K562 (cell line): ENCODE measurements at regions not wholly inside any gene's neighbourhood (a gene's known extent, or its start where the extent isn't known, plus 50 kb on each side); places are given as distances from the start of the nearest gene placed in this dataset.

Source experiments
- ATAC-seq: fragments of 200-7000 bp; cut with Tn5 transposase; 3 replicates; pipeline ENCODE4 v1.9.1; 2020; ENCODE audit warnings: moderate library complexity
- BruUV-seq: library from RNA; stranded (reverse); fragments of 400-500 nt; replicated peaks from 2 replicates; lab custom pipeline; 2021; lab: Mats Ljungman, UMichigan
- CTCF ChIA-PET: fragments of 300-600 bp; formaldehyde crosslinking; extraction: SDS; loops from one replicate; lab custom pipeline; 2021; ENCODE audit warnings: low intra/inter-chr PET ratio; lab: Yijun Ruan, JAX
- POLR2A ChIA-PET: fragments of 300-600, 350-650 bp; sonication (Branson Sonifier 250); formaldehyde crosslinking; extraction: SDS; loops from one replicate; lab custom pipeline; 2021; ENCODE audit warnings: antibody characterized with exemption, inconsistent platforms; lab: Yijun Ruan, JAX
- DNase-seq, 4 experiments: peaks; one replicate each; pipeline versions ENCODE4 v3.0.0 to v3.0.0-alpha.2; 2011 to 2018; ENCODE audit warnings: low spot score in 3 of 4, mixed read lengths in 3 of 4; ENCODE audit errors: extremely low read depth in 1 of 4
- FAIRE-seq: peaks from 2 replicates; lab custom pipeline; 2011; peaks lifted over from hg19 to GRCh38; lab: Jason Lieb, UNC
- H2AFZ ChIP-seq: 2 replicates; pipeline ENCODE4 v1.6.0; 2011; ENCODE audit warnings: low read depth, low read length, control low read depth, inconsistent platforms
- H3K27ac ChIP-seq: fragments of 200-600 bp; 3 replicates; pipeline ENCODE4 v1.8.0; 2011; ENCODE audit warnings: low read depth, mild to moderate bottlenecking, control low read depth, inconsistent platforms, low read length, moderate library complexity, mixed read lengths; ENCODE audit errors: extremely low read depth
- H3K27me3 ChIP-seq, 2 experiments: fragments of 300-600 bp in 1 of 2; 2 replicates in 1 of 2; 3 replicates in 1 of 2; pipeline versions ENCODE4 v1.6.0 to v1.8.0; 2011; ENCODE audit warnings: inconsistent platforms in 2 of 2, low read length in 2 of 2, mild to moderate bottlenecking in 1 of 2, mixed read lengths in 1 of 2, moderate library complexity in 1 of 2; ENCODE audit not compliant: control insufficient read depth in 2 of 2, insufficient read depth in 2 of 2
- H3K36me3 ChIP-seq: fragments of 300-600 bp; 3 replicates; pipeline ENCODE4 v1.8.0; 2011; ENCODE audit warnings: mild to moderate bottlenecking, low read length, inconsistent platforms; ENCODE audit not compliant: control insufficient read depth, insufficient read depth
- H3K4me1 ChIP-seq, 2 experiments: fragments of 200-600 bp in 1 of 2; replicated peaks in 1 of 2; 2 replicates in 1 of 2; 3 replicates in 1 of 2; pipeline versions ENCODE4 v1.5.1 to v1.8.0; 2011; ENCODE audit warnings: inconsistent platforms in 2 of 2, low read length in 2 of 2, mild to moderate bottlenecking in 1 of 2, mixed read lengths in 1 of 2, moderate library complexity in 1 of 2; ENCODE audit not compliant: control insufficient read depth in 2 of 2, insufficient read depth in 2 of 2
- H3K4me2 ChIP-seq: 2 replicates; pipeline ENCODE4 v1.6.1; 2011; ENCODE audit warnings: low read length, control low read depth, inconsistent platforms, mixed read lengths; ENCODE audit not compliant: insufficient read depth
- H3K4me3 ChIP-seq: fragments of 200-600 bp; sonication (generic), shearing (Covaris generic); 2 replicates; pipeline ENCODE4 v1.5.1; 2016; ENCODE audit warnings: control low read depth, inconsistent platforms
- H3K79me2 ChIP-seq: fragments of 200-600 bp; 3 replicates; pipeline ENCODE4 v1.8.0; 2011; ENCODE audit warnings: low read length, inconsistent platforms; ENCODE audit not compliant: control insufficient read depth, insufficient read depth
- H3K9ac ChIP-seq, 2 experiments: 2 replicates each; pipeline versions ENCODE4 v1.6.0 to v1.6.1; 2011; ENCODE audit warnings: low read depth in 2 of 2, low read length in 2 of 2, control low read depth in 1 of 2, inconsistent platforms in 1 of 2, mild to moderate bottlenecking in 1 of 2, mixed read lengths in 1 of 2; ENCODE audit not compliant: insufficient read depth in 1 of 2
- H3K9me1 ChIP-seq: one replicate; pipeline ENCODE4 v1.6.0; 2011; ENCODE audit warnings: inconsistent platforms, mild to moderate bottlenecking, low read length, moderate library complexity; ENCODE audit not compliant: control insufficient read depth, insufficient read depth
- H3K9me3 ChIP-seq: replicated peaks from 2 replicates; pipeline ENCODE4 v1.5.1; 2011; ENCODE audit warnings: low read depth, low read length, inconsistent platforms; ENCODE audit not compliant: control insufficient read depth, insufficient read depth
- H4K20me1 ChIP-seq: replicated peaks from 2 replicates; pipeline ENCODE4 v1.6.1; 2011; ENCODE audit warnings: low read length, inconsistent platforms, mixed read lengths; ENCODE audit not compliant: control insufficient read depth, insufficient read depth
- ARNT ChIP-seq, 2 experiments: fragments of 450-650 bp; IDR thresholded peaks; 2 replicates each; pipeline ENCODE4 v1.6.1; 2016; ENCODE audit warnings: mild to moderate bottlenecking in 1 of 2
- BHLHE40 ChIP-seq: IDR thresholded peaks from 2 replicates; pipeline ENCODE4 v1.6.1; 2011; ENCODE audit warnings: low read length, improper control_type of control experiment
- CAMTA2 ChIP-seq: fragments of 250-450 bp; sonication (Bioruptor Pico); conservative IDR thresholded peaks from 2 replicates; pipeline ENCODE4 v1.5.1; 2022
- DNMT1 ChIP-seq: fragments of 450-650 bp; IDR thresholded peaks from 2 replicates; pipeline ENCODE4 v1.6.1; 2016; ENCODE audit warnings: antibody characterized with exemption, mild to moderate bottlenecking
- GABPB1 ChIP-seq: sonication (generic); formaldehyde crosslinking; IDR thresholded peaks from 2 replicates; pipeline ENCODE4 v1.8.0; 2022; ENCODE audit warnings: mild to moderate bottlenecking, missing genetic modification reagents
- MCM7 ChIP-seq, 2 experiments: fragments of 450-650 bp; IDR thresholded peaks; 2 replicates each; pipeline ENCODE4 v1.6.1; 2016 to 2018
- NFIX ChIP-seq: fragments of 250-450 bp; sonication (Bioruptor Pico); IDR thresholded peaks from 2 replicates; pipeline ENCODE4 v1.4.0; 2020; ENCODE audit warnings: low read depth, mild to moderate bottlenecking, moderate library complexity
- PRPF4 ChIP-seq: fragments of 200-400 bp; formaldehyde crosslinking; IDR thresholded peaks from one replicate; pipeline ENCODE4 v1.6.1; 2017; ENCODE audit warnings: low read length, low read depth, mild to moderate bottlenecking; ENCODE audit not compliant: insufficient read depth, poor library complexity, severe bottlenecking
- RB1 ChIP-seq: fragments of 450-650 bp; IDR thresholded peaks from 2 replicates; pipeline ENCODE4 v1.6.1; 2017; ENCODE audit warnings: low read depth, mild to moderate bottlenecking
- SRSF3 ChIP-seq: fragments of 200-400 bp; formaldehyde crosslinking; IDR thresholded peaks from 2 replicates; pipeline ENCODE4 v1.6.1; 2016; ENCODE audit warnings: mild to moderate bottlenecking, low read length, moderate library complexity; ENCODE audit not compliant: insufficient read depth
- WHSC1 ChIP-seq: IDR thresholded peaks from one replicate; pipeline ENCODE4 v1.6.1; 2012; ENCODE audit warnings: low read length, control low read depth, inconsistent platforms
- ZKSCAN1 ChIP-seq: fragments of 150-350 bp; IDR thresholded peaks from 2 replicates; pipeline ENCODE4 v1.6.1; 2016; ENCODE audit warnings: low read depth, low read length
- ZNF384 ChIP-seq: IDR thresholded peaks from 2 replicates; pipeline ENCODE4 v1.6.1; 2012; ENCODE audit warnings: low read depth, low read length, improper control_type of control experiment
- WGBS: fragments of 100-300 bp; shearing (Covaris generic); methylation state at CpG from one replicate; pipeline ENCODE4 v1.1.6; 2016; ENCODE audit warnings: low coverage, mixed read lengths; ENCODE audit not compliant: insufficient coverage; ENCODE audit errors: missing lambda C conversion rate; 5-methylcytosine and 5-hydroxymethylcytosine counted together
- in situ Hi-C: fragments of 300-500 bp; cut with MboI; formaldehyde crosslinking; loops from 4 replicates; pipeline ENCODE4 v1.15.0; 2018; ENCODE audit warnings: inconsistent platforms, mixed read lengths
- intact Hi-C: fragments of 100-400 bp; cut with micrococcal nuclease; formaldehyde crosslinking; loops from 2 replicates; pipeline ENCODE4 v1.14.2; 2022
- TF ChIP-seq, protein P1 (sequence below): sonication (generic); formaldehyde crosslinking; IDR thresholded peaks from 2 replicates; pipeline ENCODE4 v1.8.0; 2022; ENCODE audit warnings: missing genetic modification reagents, mild to moderate bottlenecking, borderline replicate concordance

DNA sequence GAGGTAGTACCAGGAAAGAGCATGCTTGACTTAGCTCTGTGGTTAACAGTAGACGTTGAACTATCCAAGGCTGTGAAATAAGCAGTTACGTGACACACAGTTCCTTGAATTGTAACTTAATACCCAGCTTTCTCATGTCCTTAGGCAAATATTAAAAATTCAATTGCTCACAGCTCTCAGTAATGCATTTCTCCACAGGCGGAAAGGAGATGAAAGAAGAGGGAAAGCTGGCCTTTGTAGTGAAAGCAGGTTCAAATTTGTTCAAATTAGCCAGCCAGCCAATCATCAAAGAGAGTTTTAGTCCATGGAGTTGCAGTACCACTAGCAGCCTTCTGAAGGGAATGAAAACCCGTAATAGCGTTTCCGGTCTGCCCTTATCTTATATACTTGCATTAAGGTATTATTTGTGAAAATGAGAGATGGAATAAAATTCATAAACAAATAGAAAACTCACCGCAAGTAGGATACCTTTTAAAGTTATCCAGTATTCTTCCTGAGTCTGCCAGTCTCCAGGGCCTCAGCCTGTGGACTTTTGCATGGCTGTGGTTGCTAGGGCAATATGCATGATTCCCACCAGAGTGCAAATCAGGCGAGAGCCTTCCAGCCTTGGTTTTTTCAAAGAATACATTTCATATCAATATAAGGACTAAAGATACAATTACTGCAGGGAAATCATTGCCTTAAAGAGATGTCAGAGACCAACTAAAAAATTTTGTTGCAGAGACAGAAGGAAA, 795.5 kb downstream of the TNS3 start (continued):
- TF ChIP-seq PRPF4, result no peak
- TF ChIP-seq SRSF3, result no peak
- no peak for TF ChIP-seq WHSC1
- no peak for TF ChIP-seq ARNT (IDR thresholded peaks at IDR 0.05)
- no peak for TF ChIP-seq MCM7 (IDR thresholded peaks at IDR 0.05)
- no peak for TF ChIP-seq RB1

DNA sequence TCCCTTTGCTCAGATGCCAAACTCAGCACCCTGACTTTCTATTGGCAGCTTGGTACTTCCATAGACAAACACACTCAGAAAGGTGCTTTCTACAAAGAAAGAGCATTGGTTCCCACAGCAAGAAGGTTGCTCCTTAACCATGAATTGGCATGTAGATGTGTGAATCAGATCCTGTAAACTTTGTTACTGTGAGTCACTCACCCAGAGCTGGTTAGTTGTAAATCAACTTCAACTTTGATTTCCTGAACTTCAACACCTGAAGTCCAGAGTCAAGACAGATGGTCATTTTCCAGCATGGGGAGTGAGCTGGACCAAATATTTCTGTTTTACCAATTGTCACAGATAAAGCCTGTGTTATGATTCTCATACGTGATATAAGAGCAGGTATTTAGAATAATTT, 797.2 kb downstream of the TNS3 start:
- H3K4me3 ChIP-seq, result no peak overlapping the region
- no peak overlapping the region for H3K9ac ChIP-seq
- H3K9me1 ChIP-seq, result no peaks in the 10 kb centered on the region
- BruUV-seq, result no TSS peak
- no peaks in the 10 kb centered on the region for H3K27me3 ChIP-seq
- intact Hi-C loops (no loop called here), in situ Hi-C loops (no loop called here)
- H3K9me3 ChIP-seq, result no peaks in the 10 kb centered on the region
- H3K4me2 ChIP-seq, result no peak overlapping the region
- no peak overlapping the region for H3K27ac ChIP-seq
- no peak overlapping the region for H2AFZ ChIP-seq
- no peaks in the 10 kb centered on the region for H4K20me1 ChIP-seq
- FAIRE-seq (no peak), ATAC-seq (no peak), DNase-seq (no peak)
- no peaks in the 10 kb centered on the region for H3K36me3 ChIP-seq
- 0% methylated on average over 1 of the region's 1 CpG for WGBS
- H3K4me1 ChIP-seq, result no peaks in the 10 kb centered on the region
- no peaks in the 10 kb centered on the region for H3K79me2 ChIP-seq
- ChIA-PET CTCF (no interaction called here), POLR2A (no interaction called here)
- TF ChIP-seq CAMTA2 (no peak), NFIX (CRISPR knock-in tag) (no peak), BHLHE40 (no peak), GABPB1 (no peak), ZNF384 (no peak), ZKSCAN1 (no peak), DNMT1 (no peak)
- TF ChIP-seq, protein P1, sequence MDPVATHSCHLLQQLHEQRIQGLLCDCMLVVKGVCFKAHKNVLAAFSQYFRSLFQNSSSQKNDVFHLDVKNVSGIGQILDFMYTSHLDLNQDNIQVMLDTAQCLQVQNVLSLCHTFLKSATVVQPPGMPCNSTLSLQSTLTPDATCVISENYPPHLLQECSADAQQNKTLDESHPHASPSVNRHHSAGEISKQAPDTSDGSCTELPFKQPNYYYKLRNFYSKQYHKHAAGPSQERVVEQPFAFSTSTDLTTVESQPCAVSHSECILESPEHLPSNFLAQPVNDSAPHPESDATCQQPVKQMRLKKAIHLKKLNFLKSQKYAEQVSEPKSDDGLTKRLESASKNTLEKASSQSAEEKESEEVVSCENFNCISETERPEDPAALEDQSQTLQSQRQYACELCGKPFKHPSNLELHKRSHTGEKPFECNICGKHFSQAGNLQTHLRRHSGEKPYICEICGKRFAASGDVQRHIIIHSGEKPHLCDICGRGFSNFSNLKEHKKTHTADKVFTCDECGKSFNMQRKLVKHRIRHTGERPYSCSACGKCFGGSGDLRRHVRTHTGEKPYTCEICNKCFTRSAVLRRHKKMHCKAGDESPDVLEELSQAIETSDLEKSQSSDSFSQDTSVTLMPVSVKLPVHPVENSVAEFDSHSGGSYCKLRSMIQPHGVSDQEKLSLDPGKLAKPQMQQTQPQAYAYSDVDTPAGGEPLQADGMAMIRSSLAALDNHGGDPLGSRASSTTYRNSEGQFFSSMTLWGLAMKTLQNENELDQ (CRISPR knock-in tag), result no peak
